Right atrium auricular region (tissue), 2 donors: ENCODE measurements at regions not wholly inside any gene's neighbourhood (a gene's known extent, or its start where the extent isn't known, plus 50 kb on each side); places are given as distances from the start of the nearest gene placed in this dataset.

ENCODE experiments used
- DNase-seq: peaks from one replicate; pipeline ENCODE4 v3.0.0-alpha.2; 2019; ENCODE audit warnings: low spot score
- H3K27ac ChIP-seq, 2 donors: fragments of 200-600 bp; sonication (generic); 1 replicate in 1 of 2; 2 replicates in 1 of 2; pipeline ENCODE4 v1.5.1; 2016 to 2019
- H3K27me3 ChIP-seq, 2 donors: fragments of 200-600 bp; sonication (generic); one replicate each; pipeline versions ENCODE4 v1.5.1 to v1.6.0; 2017 to 2019
- H3K36me3 ChIP-seq: fragments of 200-600 bp; sonication (generic); one replicate; pipeline ENCODE4 v1.5.1; 2016
- H3K4me1 ChIP-seq, 2 donors: fragments of 200-600 bp; sonication (generic); one replicate each; pipeline versions ENCODE4 v1.5.1 to v1.6.0; 2017 to 2019
- H3K4me3 ChIP-seq, 2 donors: fragments of 200-600 bp; sonication (generic); 1 replicate in 1 of 2; 2 replicates in 1 of 2; pipeline ENCODE4 v1.5.1; 2017 to 2019; ENCODE audit warnings: mild to moderate bottlenecking in 1 of 2, moderate library complexity in 1 of 2
- H3K9me3 ChIP-seq, 2 donors: fragments of 200-600 bp; sonication (generic); one replicate each; pipeline ENCODE4 v1.5.1; 2019
- CTCF ChIP-seq, 2 donors: fragments of 200-600 bp; sonication (generic); IDR thresholded peaks; one replicate each; pipeline ENCODE4 v1.5.1; 2019; ENCODE audit warnings: antibody characterized with exemption in 2 of 2

DNA sequence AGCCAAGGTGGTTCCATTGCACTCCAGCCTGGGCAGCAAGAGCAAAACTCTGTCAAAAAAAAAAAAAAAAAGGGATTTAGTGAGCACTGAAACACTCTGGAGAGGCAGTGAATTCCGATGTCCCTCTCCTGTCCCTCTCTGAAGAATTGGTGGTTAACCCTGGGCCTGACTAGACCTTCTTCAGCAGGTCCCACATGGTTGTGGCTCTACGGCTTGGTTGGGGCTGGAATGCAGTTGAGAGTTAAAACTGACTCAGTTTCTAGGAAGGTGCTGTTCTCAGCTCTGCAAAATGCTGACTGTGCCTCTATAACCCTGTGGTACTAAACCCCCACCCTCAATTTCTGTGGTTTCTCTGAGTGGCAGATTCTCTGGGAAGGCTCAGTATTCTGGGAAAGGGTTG is 173.3 kb downstream of the SEC16B start:
- Histone ChIP-seq H3K36me3 (no peaks in the 10 kb centered on the region), H3K27ac (no peak overlapping the region), H3K4me1 (no peaks in the 10 kb centered on the region), H3K27me3 (no peaks in the 10 kb centered on the region), H3K4me3 (no peak overlapping the region), H3K9me3 (no peaks in the 10 kb centered on the region)
- no peak for TF ChIP-seq CTCF (IDR thresholded peaks at IDR 0.05)
- no peak for DNase-seq

- Histone ChIP-seq H3K27me3 (no peaks in the 10 kb centered on the region), H3K27ac (no peak overlapping the region)
Observed at GRCh38 chr1:177794376-177794991, 175.4 kb downstream of the SEC16B start.

GRCh38 chr1:177793900-177794299 is 176.0 kb downstream of the SEC16B start:
- Histone ChIP-seq H3K36me3 (no peaks in the 10 kb centered on the region), H3K4me1 (no peaks in the 10 kb centered on the region), H3K4me3 (no peak overlapping the region), H3K27ac (no peak overlapping the region), H3K9me3 (no peaks in the 10 kb centered on the region), H3K27me3 (no peaks in the 10 kb centered on the region)
- no peak for DNase-seq
- no peak for TF ChIP-seq CTCF (IDR thresholded peaks at IDR 0.05)

More at GRCh38 chr1:177794376-177794991, 175.4 kb downstream of the SEC16B start:
- Histone ChIP-seq H3K9me3 (no peaks in the 10 kb centered on the region), H3K4me1 (no peaks in the 10 kb centered on the region), H3K36me3 (no peaks in the 10 kb centered on the region), H3K4me3 (no peak overlapping the region)
- no peak for DNase-seq
- no peak for TF ChIP-seq CTCF (IDR thresholded peaks at IDR 0.05)

DNA sequence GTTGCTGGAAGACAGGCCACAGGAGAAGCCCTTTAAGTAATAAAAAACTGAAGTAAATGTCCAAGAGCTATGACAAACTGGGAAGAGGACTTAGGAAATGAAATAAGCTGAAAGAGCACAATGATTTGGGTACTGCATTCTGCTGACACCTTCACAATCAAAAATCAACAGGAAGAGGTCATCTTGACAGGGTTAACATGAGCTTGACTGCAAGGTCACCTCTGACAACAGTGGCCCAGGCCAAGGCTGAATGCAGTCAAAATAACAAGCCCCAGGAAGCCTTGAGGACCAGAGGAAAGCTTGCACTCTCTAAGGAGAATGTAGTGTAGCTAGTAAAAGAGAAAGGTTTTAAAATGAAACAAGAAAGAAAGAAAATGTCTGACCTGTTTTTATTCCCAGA is 179.3 kb downstream of the SEC16B start:
- H3K36me3 ChIP-seq: no peaks in the 10 kb centered on the region
- H3K27ac ChIP-seq: no peak overlapping the region
- no peaks in the 10 kb centered on the region for H3K27me3 ChIP-seq
- TF ChIP-seq CTCF (IDR thresholded peaks at IDR 0.05): no peak
- H3K4me3 ChIP-seq: no peak overlapping the region
- no peaks in the 10 kb centered on the region for H3K9me3 ChIP-seq
- no peak for DNase-seq
- H3K4me1 ChIP-seq: no peaks in the 10 kb centered on the region

DNA sequence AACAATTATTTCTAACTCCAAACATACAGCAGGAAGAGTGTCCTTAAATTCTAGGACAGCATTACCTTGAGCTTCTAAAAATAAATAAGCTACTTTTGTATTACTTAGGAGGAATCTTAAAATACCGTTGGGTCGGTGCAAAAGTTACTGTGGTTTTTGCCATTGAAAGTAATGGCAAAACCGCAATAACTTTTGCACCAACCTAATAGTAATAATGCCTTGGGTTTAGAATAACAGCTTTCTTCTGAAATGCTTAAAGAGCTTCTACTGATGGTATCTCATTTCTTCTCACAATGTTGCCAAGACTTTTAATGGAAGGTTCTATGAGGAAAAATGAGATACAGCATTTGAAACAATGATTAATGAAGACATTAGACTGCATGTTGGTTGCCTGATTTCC is 179.9 kb downstream of the SEC16B start:
- no peak for DNase-seq
- Histone ChIP-seq H3K36me3 (no peaks in the 10 kb centered on the region), H3K9me3 (no peaks in the 10 kb centered on the region), H3K27me3 (no peaks in the 10 kb centered on the region), H3K4me1 (no peaks in the 10 kb centered on the region), H3K27ac (no peak overlapping the region), H3K4me3 (no peak overlapping the region)
- TF ChIP-seq CTCF (IDR thresholded peaks at IDR 0.05): no peak

DNA sequence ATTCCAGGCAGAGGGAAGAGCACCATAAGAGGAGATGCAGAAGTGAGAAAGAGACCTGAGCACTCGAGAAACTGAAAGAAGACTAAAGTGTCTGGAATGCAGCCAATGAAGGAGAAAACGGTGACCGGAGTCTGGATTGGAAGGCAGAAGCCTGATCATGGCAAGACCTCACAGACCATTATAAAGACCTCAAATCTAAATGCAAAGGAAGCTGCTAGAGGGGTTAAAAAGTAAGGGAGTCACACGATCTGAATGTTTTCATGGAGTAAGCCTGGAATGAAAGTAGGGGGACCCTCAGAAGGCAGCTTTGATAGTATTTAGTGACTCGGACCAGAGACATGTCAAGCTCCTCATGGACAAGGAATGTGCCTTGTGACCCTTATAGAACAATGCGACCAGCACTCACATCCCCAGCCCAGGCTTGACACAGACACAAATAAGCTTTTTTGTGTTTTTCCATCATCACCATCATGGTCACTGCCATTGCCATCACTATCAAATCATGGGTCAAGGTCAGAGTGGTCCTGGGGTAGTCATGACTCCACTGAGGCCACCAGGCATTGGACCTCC is 183.6 kb downstream of the SEC16B start:
- no peaks in the 10 kb centered on the region for H3K9me3 ChIP-seq
- DNase-seq: no peak
- H3K4me1 ChIP-seq: no peaks in the 10 kb centered on the region
- no peaks in the 10 kb centered on the region for H3K36me3 ChIP-seq
- no peaks in the 10 kb centered on the region for H3K27me3 ChIP-seq
- H3K4me3 ChIP-seq: no peak overlapping the region
- no peak for TF ChIP-seq CTCF (IDR thresholded peaks at IDR 0.05)
- no peak overlapping the region for H3K27ac ChIP-seq
